Naive thymus-derived CD4-positive, alpha-beta T cell (primary cell): ENCODE measurements at regions not wholly inside any gene's neighbourhood (a gene's known extent, or its start where the extent isn't known, plus 50 kb on each side); places are given as distances from the start of the nearest gene placed in this dataset.

Experiments
- ATAC-seq: fragments of 150-1000 bp; cut with Tn5 transposase; 2 replicates; pipeline ENCODE4 v1.10.0; 2021; ENCODE audit warnings: mild to moderate bottlenecking, moderate library complexity
- CTCF ChIA-PET: fragments of 350-600 bp; sonication (Branson Sonifier 250); formaldehyde crosslinking; loops from one replicate; lab custom pipeline; 2021; ENCODE audit warnings: antibody characterized with exemption; lab: Charles Lee
- POLR2A ChIA-PET: fragments of 350-600 bp; sonication (Branson Sonifier 250); formaldehyde crosslinking; loops from one replicate; lab custom pipeline; 2021; ENCODE audit warnings: antibody characterized with exemption, inconsistent platforms; lab: Charles Lee
- DNase-seq, 9 donors: peaks; one replicate each; pipeline versions ENCODE4 v3.0.0 to v3.0.0-alpha.2; 2020 to 2022; ENCODE audit warnings: mixed read lengths in 1 of 9
- H3K27ac ChIP-seq: one replicate; pipeline ENCODE4 v1.7.0; 2013; ENCODE audit warnings: mild to moderate bottlenecking, low read depth, low read length, moderate library complexity
- H3K27me3 ChIP-seq, 2 donors: one replicate each; pipeline ENCODE4 v1.7.0; 2013; ENCODE audit warnings: low read length in 2 of 2, mild to moderate bottlenecking in 2 of 2, moderate library complexity in 2 of 2; ENCODE audit not compliant: control insufficient read depth in 2 of 2, insufficient read depth in 2 of 2
- H3K36me3 ChIP-seq, 3 experiments: 1 replicate in 2 of 3; 2 replicates in 1 of 3; pipeline ENCODE4 v1.7.0; 2013; ENCODE audit warnings: low read length in 3 of 3, mild to moderate bottlenecking in 3 of 3, moderate library complexity in 1 of 3; ENCODE audit not compliant: insufficient read depth in 3 of 3, control insufficient read depth in 2 of 3
- H3K4me1 ChIP-seq, 2 donors: one replicate each; pipeline ENCODE4 v1.7.0; 2013; ENCODE audit warnings: low read length in 2 of 2, mild to moderate bottlenecking in 2 of 2, moderate library complexity in 1 of 2; ENCODE audit not compliant: control insufficient read depth in 2 of 2, insufficient read depth in 2 of 2
- H3K4me3 ChIP-seq: 2 replicates; pipeline ENCODE4 v1.7.0; 2013; ENCODE audit warnings: mild to moderate bottlenecking, low read length
- H3K9me3 ChIP-seq, 3 experiments: 1 replicate in 2 of 3; 2 replicates in 1 of 3; pipeline ENCODE4 v1.7.0; 2013; ENCODE audit warnings: low read length in 3 of 3; ENCODE audit not compliant: control insufficient read depth in 2 of 3
- H3K27ac Mint-ChIP-seq, 9 donors: one replicate each; pipeline ENCODE4 v1.8.0; 2020 to 2022; ENCODE audit warnings: mixed read lengths in 9 of 9, mild to moderate bottlenecking in 8 of 9, moderate library complexity in 5 of 9, inconsistent platforms in 2 of 9
- H3K27me3 Mint-ChIP-seq, 5 donors: one replicate each; pipeline ENCODE4 v1.8.0; 2021 to 2022; ENCODE audit warnings: mixed read lengths in 5 of 5, mild to moderate bottlenecking in 1 of 5
- H3K36me3 Mint-ChIP-seq, 5 donors: one replicate each; pipeline ENCODE4 v1.8.0; 2020 to 2022; ENCODE audit warnings: mixed read lengths in 5 of 5, mild to moderate bottlenecking in 3 of 5, inconsistent platforms in 1 of 5
- H3K4me1 Mint-ChIP-seq, 7 donors: one replicate each; pipeline ENCODE4 v1.8.0; 2020 to 2022; ENCODE audit warnings: mixed read lengths in 7 of 7, mild to moderate bottlenecking in 3 of 7, inconsistent platforms in 1 of 7
- H3K4me3 Mint-ChIP-seq, 10 donors: one replicate each; pipeline ENCODE4 v1.8.0; 2020 to 2022; ENCODE audit warnings: mild to moderate bottlenecking in 10 of 10, mixed read lengths in 10 of 10, moderate library complexity in 6 of 10, inconsistent platforms in 2 of 10
- H3K9me3 Mint-ChIP-seq, 11 donors: one replicate each; pipeline ENCODE4 v1.8.0; 2020 to 2022; ENCODE audit warnings: mixed read lengths in 11 of 11, mild to moderate bottlenecking in 4 of 11, inconsistent platforms in 1 of 11, moderate library complexity in 1 of 11
- intact Hi-C, 2 donors: fragments of 100-400 bp; cut with micrococcal nuclease; formaldehyde crosslinking; loops; one replicate each; pipeline ENCODE4 v1.15.1; 2023

DNA sequence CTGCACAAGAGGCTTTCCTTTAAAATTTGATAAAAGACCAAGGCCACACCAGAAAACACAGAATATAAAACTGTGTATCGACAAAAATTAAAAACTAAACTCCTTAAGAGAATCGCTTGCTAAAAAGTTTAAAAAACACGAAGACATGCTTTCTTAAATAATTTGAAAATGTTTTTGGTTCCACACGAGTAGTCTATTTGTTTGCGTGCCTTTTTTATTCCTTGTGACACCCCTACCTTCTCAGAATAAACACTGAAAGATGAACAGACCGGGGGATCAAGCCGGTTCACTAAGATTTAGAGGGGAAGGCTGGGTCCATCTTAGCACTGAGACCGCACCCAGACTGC is 256.4 kb upstream of the STARD13 start:
- CTCF ChIA-PET = no interaction called here
- H3K9me3 ChIP-seq = no peaks in the 10 kb centered on the region
- H3K36me3 ChIP-seq = no peaks in the 10 kb centered on the region
- intact Hi-C loops = loop anchor here (1.0 to 10.0 kb wide), 29 partner anchors 68 to 1695 kb away; partner anchors contain the start of genes BRCA2 (in 2 of the 2), N4BP2L2 (in 2 of the 2), PDS5B (in 2 of the 2) and RFC3 (in 2 of the 2)
- peaks cover 0 to 6% (median 0%) of the 10 kb centered on the region in 11 donors for H3K9me3 Mint-ChIP-seq
- peak overlapping the region; percentile 86 to 98 (median 95) for H3K4me3 Mint-ChIP-seq
- H3K36me3 Mint-ChIP-seq = peaks cover 0 to 9% (median 0%) of the 10 kb centered on the region in 5 donors
- POLR2A ChIA-PET = interaction anchor here (0.7 kb wide), 1 partner anchor 737 kb away, joined by 3 read pairs; no protein-coding TSS in a partner anchor
- no peaks in the 10 kb centered on the region for H3K27me3 ChIP-seq
- H3K27me3 Mint-ChIP-seq = no peaks in the 10 kb centered on the region
- H3K4me1 ChIP-seq = peaks cover 27 to 35% of the 10 kb centered on the region in 2 donors
- ATAC-seq (no peak), DNase-seq (no peak)
- H3K27ac Mint-ChIP-seq = peak overlapping the region; percentile 98 to 100 (median 100)
- H3K27ac ChIP-seq = peak overlapping the region; percentile 99
- H3K4me3 ChIP-seq = peak overlapping the region; percentile 76
- H3K4me1 Mint-ChIP-seq = peaks cover 24 to 60% (median 44%) of the 10 kb centered on the region in 7 donors

DNA sequence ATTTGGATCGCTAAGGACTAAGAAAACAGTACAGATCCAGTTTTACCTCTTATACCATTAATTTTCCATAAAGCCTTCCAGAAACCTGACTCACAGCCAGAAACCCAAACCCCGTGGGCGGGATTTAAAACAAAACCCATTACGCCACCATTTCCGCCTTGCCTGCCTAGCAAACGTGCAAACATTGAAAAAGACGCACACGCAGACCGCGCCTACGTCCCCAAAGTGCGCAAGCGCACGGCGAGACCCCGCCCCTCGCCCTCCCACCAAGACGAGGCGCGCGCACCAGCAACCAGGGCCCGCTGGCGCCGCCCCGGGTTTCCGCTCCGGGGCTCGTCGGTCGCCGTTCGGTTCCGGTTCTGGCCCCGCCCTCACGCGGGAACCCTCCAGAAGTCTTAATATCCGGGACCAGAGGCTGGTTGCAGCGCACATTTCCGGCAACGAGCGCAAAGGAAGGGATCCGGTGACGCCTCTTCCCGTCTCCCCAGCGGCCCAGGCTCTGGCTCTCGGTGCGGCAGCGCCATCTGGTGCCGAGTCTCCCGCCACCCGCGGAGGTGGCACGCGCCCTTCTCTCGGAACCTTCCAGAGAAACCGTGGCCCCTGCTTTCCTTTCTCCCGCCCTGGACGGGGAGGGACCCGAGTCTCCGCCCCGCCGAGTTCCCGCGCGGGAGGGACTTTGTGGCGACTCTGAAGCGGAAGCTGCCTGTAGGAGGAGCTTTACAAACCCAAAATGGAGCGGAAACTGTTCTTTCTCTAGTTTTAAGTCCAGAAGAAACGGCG is 256.9 kb upstream of the STARD13 start:
- ChIA-PET CTCF (interaction anchor here (0.7 to 1.2 kb wide), 4 partner anchors 21 to 956 kb away, joined by 3 to 6 read pairs (median 4); partner anchors contain the start of genes PDS5B and RFC3), POLR2A (interaction anchor here (0.6 to 2.5 kb wide), 15 partner anchors 12 to 1227 kb away, joined by 3 to 11 read pairs (median 4); partner anchors contain the start of genes BRCA2, N4BP2L1, N4BP2L2 and PDS5B)
- Histone ChIP-seq H3K9me3 (no peaks in the 10 kb centered on the region), H3K4me1 (peaks cover 27 to 35% of the 10 kb centered on the region in 2 donors), H3K27me3 (no peaks in the 10 kb centered on the region), H3K27ac (peak overlapping the region; percentile 99), H3K36me3 (no peaks in the 10 kb centered on the region), H3K4me3 (peak overlapping the region; percentile 85)
- Mint-ChIP-seq H3K4me3 (peak overlapping the region; percentile 86 to 98 (median 95)), H3K4me1 (peaks cover 24 to 64% (median 49%) of the 10 kb centered on the region in 7 donors), H3K9me3 (peaks cover 0 to 6% (median 0%) of the 10 kb centered on the region in 11 donors), H3K36me3 (peaks cover 0 to 9% (median 0%) of the 10 kb centered on the region in 5 donors), H3K27me3 (no peaks in the 10 kb centered on the region), H3K27ac (peak overlapping the region; percentile 98 to 100 (median 100))
- ATAC-seq (peak; percentile 89), DNase-seq (peak; percentile 98 to 100 (median 99))
- intact Hi-C loops = loop anchor here (1.0 to 10.0 kb wide), 30 partner anchors 68 to 1696 kb away; partner anchors contain the start of genes BRCA2 (in 2 of the 2), N4BP2L2 (in 2 of the 2), PDS5B (in 2 of the 2) and RFC3 (in 2 of the 2)

DNA sequence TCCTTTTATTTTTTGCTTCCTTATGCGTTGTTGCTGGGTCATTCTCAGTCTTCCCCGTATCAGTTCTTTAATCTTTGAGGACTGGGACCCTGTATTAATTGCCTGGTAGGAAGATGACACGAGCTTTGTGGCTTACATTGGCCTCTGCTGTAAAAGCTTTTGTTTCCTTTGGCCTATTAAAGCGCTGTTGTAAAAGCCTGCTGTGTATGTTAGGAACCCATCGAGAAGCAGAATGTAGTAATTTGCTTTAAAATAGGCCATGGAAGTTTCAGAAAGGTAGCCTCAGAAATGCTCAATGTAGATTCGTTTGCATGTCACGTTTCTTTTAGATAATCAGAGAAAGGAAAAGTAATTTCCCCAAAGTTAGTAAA is 257.5 kb upstream of the STARD13 start:
- ChIA-PET POLR2A (interaction anchor here (0.6 to 2.5 kb wide), 17 partner anchors 12 to 1228 kb away, joined by 3 to 11 read pairs (median 3); partner anchors contain the start of genes BRCA2, N4BP2L1, N4BP2L2 and PDS5B), CTCF (interaction anchor here (0.7 to 1.2 kb wide), 5 partner anchors 21 to 957 kb away, joined by 3 to 6 read pairs (median 3); partner anchors contain the start of genes PDS5B and RFC3)
- Histone ChIP-seq H3K27me3 (no peaks in the 10 kb centered on the region), H3K9me3 (no peaks in the 10 kb centered on the region), H3K36me3 (no peaks in the 10 kb centered on the region), H3K4me1 (peaks cover 27 to 35% of the 10 kb centered on the region in 2 donors), H3K4me3 (peak overlapping the region; percentile 85), H3K27ac (peak overlapping the region; percentile 99)
- Mint-ChIP-seq H3K9me3 (peaks cover 0 to 6% (median 0%) of the 10 kb centered on the region in 11 donors), H3K27me3 (no peaks in the 10 kb centered on the region), H3K4me3 (peak overlapping the region; percentile 86 to 98 (median 95)), H3K27ac (peak overlapping the region; percentile 98 to 100 (median 100)), H3K4me1 (peaks cover 24 to 64% (median 49%) of the 10 kb centered on the region in 7 donors), H3K36me3 (peaks cover 0 to 11% (median 0%) of the 10 kb centered on the region in 5 donors)
- ATAC-seq (peak; percentile 5), DNase-seq (no peak)
- intact Hi-C loops = loop anchor here (1.0 to 10.0 kb wide), 14 partner anchors 180 to 1696 kb away; partner anchors contain the start of genes FRY (in 1 of the 2), KL (in 1 of the 2) and NBEA (in 1 of the 2)

DNA sequence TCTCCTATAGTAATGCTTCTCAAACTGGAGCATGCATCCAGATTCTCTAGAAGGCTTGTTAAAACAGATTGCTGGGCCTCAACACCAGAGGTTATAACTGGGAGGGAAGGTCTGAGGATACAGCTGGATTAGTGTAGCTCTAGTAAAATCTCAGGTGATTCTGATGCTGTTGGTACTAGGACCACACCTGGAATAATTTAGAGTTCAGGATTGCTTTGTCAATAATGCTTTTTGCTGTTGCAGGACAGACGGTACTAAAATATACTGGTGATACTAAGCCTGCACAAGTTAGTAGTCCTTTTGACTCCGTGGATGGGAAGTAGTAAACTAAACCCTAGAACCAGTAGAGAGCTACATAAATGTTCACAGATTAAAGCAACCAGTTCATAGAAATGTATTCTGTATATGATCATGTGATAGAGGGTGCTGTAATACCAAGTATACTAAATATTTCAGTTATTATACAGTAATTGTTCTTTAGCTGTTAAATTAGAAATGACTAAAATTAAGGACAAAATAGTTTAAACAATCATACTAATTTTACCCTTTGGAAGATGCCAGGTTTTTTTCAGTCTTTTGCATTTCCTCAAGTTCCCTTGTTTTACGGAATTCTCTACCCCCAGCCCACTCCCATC is 258.2 kb upstream of the STARD13 start:
- peaks cover 27 to 35% of the 10 kb centered on the region in 2 donors for H3K4me1 ChIP-seq
- Mint-ChIP-seq H3K9me3 (peaks cover 0 to 6% (median 0%) of the 10 kb centered on the region in 11 donors), H3K4me3 (peak overlapping the region; percentile 86 to 98 (median 95)), H3K36me3 (peaks cover 0 to 12% (median 0%) of the 10 kb centered on the region in 5 donors), H3K4me1 (peaks cover 24 to 64% (median 49%) of the 10 kb centered on the region in 7 donors), H3K27me3 (no peaks in the 10 kb centered on the region), H3K27ac (peak overlapping the region; percentile 98 to 100 (median 100))
- no peaks in the 10 kb centered on the region for H3K9me3 ChIP-seq
- no peaks in the 10 kb centered on the region for H3K27me3 ChIP-seq
- CTCF ChIA-PET = interaction anchor here (0.5 to 1.2 kb wide), 4 partner anchors 26 to 958 kb away, joined by 3 to 6 read pairs (median 3); partner anchors contain the start of genes PDS5B and RFC3
- POLR2A ChIA-PET = interaction anchor here (0.5 to 2.5 kb wide), 14 partner anchors 9 to 1228 kb away, joined by 3 to 11 read pairs (median 3); partner anchors contain the start of genes BRCA2, N4BP2L1, N4BP2L2 and PDS5B
- DNase-seq = peak in 1 of 9 donors; percentile 10
- H3K27ac ChIP-seq = peak overlapping the region; percentile 99
- intact Hi-C loops = loop anchor here (1.0 to 10.0 kb wide), 14 partner anchors 180 to 1697 kb away; partner anchors contain the start of genes FRY (in 1 of the 2), KL (in 1 of the 2) and NBEA (in 1 of the 2)
- H3K36me3 ChIP-seq = no peaks in the 10 kb centered on the region
- H3K4me3 ChIP-seq = peak overlapping the region; percentile 85
- ATAC-seq = no peak

DNA sequence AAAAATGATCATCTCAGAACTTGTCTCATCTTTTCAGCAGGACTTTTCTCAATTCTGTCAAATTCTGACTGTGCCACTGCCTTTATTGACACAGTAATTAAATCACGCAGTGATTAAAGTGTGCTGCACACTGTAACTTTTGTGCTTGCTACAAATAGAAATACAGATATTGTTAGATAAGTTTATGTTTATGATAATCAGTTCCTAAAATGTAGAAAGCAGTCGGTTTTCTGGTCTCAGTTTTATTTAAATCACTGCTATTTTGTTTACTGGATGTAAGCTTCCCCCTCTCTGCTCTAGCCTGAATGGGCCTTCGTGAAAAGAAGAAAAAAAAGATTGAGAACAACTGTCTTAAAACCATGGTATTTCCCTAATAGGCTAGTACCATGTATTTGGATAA is 258.8 kb upstream of the STARD13 start:
- Mint-ChIP-seq H3K27ac (peak overlapping the region; percentile 98 to 100 (median 100)), H3K36me3 (peaks cover 0 to 12% (median 0%) of the 10 kb centered on the region in 5 donors), H3K9me3 (peaks cover 0 to 6% (median 0%) of the 10 kb centered on the region in 11 donors), H3K27me3 (no peaks in the 10 kb centered on the region), H3K4me3 (peak overlapping the region in 8 of 10 donors; percentile 17 to 98 (median 91)), H3K4me1 (peaks cover 24 to 64% (median 49%) of the 10 kb centered on the region in 7 donors)
- H3K4me1 ChIP-seq = peaks cover 27 to 35% of the 10 kb centered on the region in 2 donors
- DNase-seq = no peak
- no peaks in the 10 kb centered on the region for H3K9me3 ChIP-seq
- ChIA-PET POLR2A (interaction anchor here (0.5 to 2.5 kb wide), 4 partner anchors 74 to 1229 kb away, joined by 3 to 11 read pairs (median 6); partner anchors contain the start of genes BRCA2, N4BP2L1 and ZAR1L), CTCF (interaction anchor here (0.5 kb wide), 1 partner anchor 319 kb away, joined by 3 read pairs; no protein-coding TSS in a partner anchor)
- H3K27me3 ChIP-seq = no peaks in the 10 kb centered on the region
- ATAC-seq = no peak
- H3K27ac ChIP-seq = peak overlapping the region; percentile 99
- no peak overlapping the region for H3K4me3 ChIP-seq
- intact Hi-C loops = loop anchor here (5.0 to 10.0 kb wide), 9 partner anchors 337 to 1620 kb away; partner anchors contain the start of genes FRY (in 1 of the 2) and NBEA (in 1 of the 2)
- H3K36me3 ChIP-seq = no peaks in the 10 kb centered on the region
